HG03039 (cell line): ENCODE measurements at regions not wholly inside any gene's neighbourhood (a gene's known extent, or its start where the extent isn't known, plus 50 kb on each side); places are given as distances from the start of the nearest gene placed in this dataset.
"Not testable (repeated sequence)": the region's sequence is repeated elsewhere in the genome, so short reads cannot be mapped to it uniquely, and the experiment has no call there.

Source experiments
- ATAC-seq: cut with Tn5 transposase; IDR thresholded peaks from one replicate; pipeline ENCODE4 v1.9.1; 2021; ENCODE audit warnings: mild to moderate bottlenecking, moderate library complexity; ENCODE audit not compliant: unreplicated experiment

DNA sequence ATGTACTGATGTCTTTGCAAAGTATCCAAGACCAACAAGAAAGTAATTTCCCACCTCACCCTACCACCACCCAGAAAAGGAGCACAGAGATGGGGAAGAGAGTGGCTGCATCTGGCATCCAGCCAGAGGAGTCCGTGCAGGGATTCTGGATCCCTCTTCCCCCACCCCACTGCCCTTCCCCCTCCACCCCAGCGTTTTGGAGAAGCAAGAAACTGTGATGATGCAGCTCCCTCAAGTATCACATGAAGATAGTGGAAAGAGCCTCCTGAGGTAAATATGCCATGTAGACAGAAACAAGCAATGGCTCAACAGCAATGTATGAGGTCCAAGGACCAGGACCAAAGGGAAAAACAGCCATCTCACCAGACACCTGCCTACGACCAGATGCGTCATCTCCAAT, 153.8 kb downstream of the DEPDC1B start:
- no peak for ATAC-seq

GRCh38 chr5:60545551-60545950, 154.4 kb downstream of the DEPDC1B start:
- no peak for ATAC-seq

DNA sequence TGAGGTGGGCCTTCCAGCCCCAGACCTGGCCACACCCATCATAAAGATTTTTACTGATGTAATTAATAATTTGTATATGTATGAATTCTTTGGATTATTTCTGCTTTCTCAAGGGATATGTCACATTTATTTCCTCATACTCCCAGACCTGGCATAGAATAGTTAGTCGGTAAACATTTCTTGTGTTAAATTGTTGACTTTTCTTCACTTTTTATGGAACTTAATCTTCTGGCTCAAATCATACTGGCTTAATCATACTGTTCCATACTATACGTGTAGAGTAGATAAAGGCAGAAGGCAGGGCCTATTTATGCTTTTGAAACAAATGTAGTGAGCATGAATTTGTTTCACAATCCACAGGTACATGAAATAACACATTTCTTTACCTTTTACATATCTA, 155.8 kb downstream of the DEPDC1B start:
- no peak for ATAC-seq

- ATAC-seq = peak; percentile 34
Observed at GRCh38 chr5:60541980-60542379, 158.0 kb downstream of the DEPDC1B start.

GRCh38 chr5:60540856-60541805, 158.8 kb downstream of the DEPDC1B start:
- peak; percentile 82 for ATAC-seq

GRCh38 chr5:60538955-60539866, 160.8 kb downstream of the DEPDC1B start:
- ATAC-seq = no peak

- no peak for ATAC-seq
Observed at GRCh38 chr5:60538426-60538825, 161.5 kb downstream of the DEPDC1B start.

- no peak for ATAC-seq
Observed at GRCh38 chr5:60535951-60536350, 164.0 kb downstream of the DEPDC1B start.

- ATAC-seq = peak; percentile 52
Observed at GRCh38 chr5:60535198-60535597, 164.8 kb downstream of the DEPDC1B start.

GRCh38 chr5:60533789-60534188, 166.2 kb downstream of the DEPDC1B start:
- ATAC-seq = no peak

DNA sequence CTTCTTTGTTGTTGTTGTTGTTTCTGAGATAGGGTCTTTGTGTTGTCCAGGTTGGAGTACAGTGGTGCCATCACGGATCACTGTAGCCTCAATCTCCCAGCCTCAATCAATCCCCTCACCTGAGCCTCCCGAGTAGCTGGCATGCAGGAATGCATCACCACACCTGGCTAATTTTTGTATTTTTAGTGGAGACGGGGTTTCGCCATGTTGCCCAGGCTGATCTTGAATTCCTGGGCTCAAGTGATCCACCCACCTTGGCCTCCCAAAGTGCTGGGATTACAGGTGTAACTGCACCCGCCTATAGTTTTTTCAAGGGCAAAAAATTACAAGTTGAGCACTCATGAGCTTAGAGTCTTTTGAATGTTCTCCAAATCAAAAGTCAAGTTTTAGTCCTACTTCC, 167.2 kb downstream of the DEPDC1B start:
- ATAC-seq = not testable (repeated sequence)

GRCh38 chr5:60530144-60530848, 169.7 kb downstream of the DEPDC1B start:
- ATAC-seq = not testable (repeated sequence)

DNA sequence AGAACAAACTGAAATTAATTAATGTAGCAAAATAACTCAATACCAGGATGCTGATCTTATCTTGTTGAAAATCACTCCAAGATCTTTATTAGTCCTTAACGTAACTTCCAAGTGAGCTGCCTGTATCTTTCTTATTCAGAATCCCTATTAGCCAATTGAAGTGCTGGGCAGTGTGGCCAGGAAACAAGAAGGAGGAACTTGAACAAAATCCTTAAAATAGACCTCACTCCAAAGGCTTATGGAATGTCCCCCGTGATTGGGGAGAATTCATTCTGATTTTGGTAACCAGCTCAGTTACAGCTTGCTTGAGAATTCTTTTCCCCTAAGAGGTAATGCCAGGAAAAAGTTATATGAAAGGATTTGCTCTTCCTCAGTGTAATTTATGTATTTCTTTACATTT, 171.0 kb downstream of the DEPDC1B start:
- ATAC-seq = no peak

DNA sequence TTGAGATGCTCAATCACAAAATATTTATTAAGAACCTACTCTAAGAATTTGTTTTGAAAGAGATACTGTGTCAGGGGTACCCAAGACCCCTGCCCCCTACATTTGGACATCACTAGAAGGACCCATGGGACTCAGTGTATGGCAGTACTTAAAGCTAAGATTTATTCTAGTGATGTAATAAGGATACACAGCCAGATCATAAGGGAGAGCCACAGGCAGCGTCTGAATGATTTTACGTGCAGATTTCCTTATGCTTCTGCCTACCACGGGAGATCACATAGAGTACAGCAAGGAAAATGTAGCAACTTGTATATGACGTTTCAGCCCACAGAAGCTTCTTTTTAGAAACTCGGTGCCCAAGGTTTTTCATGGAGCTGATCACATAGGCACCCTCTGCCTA, 172.9 kb downstream of the DEPDC1B start:
- ATAC-seq = no peak

- no peak for ATAC-seq
Observed at GRCh38 chr5:60526336-60526875, 173.6 kb downstream of the DEPDC1B start.

DNA sequence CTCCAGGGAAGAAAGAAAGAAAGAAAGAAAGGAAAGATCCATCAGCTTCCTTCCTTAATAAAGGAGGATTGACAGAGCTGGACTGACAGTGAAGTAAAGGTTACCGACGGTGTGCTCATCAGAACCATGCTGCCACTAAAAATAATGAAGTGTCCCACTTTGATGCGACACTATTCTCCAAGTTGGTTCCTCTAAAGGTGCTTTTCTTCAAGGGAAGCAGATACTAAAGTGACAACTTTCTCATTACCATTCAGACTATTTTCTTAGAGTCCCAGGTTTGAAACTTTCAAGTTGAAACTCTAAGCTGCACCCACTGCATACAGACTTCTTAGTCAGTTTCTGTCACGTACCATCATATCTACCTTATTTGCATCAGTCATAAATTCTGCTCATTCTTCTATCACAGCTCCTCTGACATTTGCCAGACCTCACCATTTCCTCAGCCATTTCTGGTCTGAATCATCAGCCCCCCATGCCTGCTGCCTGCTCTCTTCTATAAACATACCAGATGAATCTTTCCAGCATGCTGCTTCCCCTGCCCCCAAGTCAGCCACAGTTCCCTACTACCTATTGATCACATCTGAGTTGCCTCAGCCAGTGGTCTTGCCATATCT, 177.6 kb downstream of the DEPDC1B start:
- peak; percentile 75 for ATAC-seq

- peak; percentile 32 for ATAC-seq
Observed at GRCh38 chr5:60521376-60522291, 178.3 kb downstream of the DEPDC1B start.

DNA sequence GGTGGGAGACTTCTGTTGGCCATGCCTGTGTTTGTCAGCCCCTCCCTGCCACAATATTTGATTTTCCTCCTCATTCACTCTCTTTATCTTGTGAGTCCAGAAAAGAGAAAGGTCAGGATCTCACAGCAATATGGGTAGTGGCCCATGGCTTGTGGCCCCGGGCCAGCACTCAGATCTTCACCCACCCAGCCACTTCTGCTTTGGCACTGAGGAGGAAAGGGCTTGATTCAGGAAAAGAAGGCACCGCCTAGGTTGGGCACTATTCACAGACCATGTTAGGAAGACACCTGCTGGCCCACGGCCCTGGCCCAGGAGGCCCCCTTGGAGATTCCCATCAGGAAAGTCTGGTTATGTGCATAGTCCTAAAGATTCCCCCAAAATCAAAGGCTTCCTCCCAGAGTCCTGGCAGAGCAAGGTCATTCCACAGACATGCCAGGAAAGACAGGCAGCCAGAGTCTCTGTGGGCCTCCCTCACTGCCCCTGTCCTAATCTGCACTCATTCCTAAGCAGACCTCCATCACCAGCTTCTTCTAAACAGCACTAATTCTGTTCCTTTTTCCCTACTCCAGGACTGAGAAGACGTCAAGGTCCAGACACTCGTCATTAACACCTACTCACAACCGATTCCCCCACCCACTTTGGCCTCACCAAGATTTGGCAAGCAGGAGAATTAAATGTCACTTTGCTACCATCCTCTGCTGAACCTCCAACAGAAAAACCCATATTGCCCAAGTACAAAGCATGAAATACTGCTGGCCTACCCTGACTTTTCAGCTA, 179.3 kb downstream of the DEPDC1B start:
- no peak for ATAC-seq
